H1 (cell line): ENCODE measurements at regions not wholly inside any gene's neighbourhood (a gene's known extent, or its start where the extent isn't known, plus 50 kb on each side); places are given as distances from the start of the nearest gene placed in this dataset.

Experiments
- CTCF ChIA-PET: fragments of 300-600 bp; sonication (Branson Sonifier 250); formaldehyde crosslinking; loops from one replicate; lab custom pipeline; 2021; ENCODE audit not compliant: partially characterized antibody; lab: Charles Lee
- POLR2A ChIA-PET: fragments of 300-600 bp; sonication (Branson Sonifier 250); formaldehyde crosslinking; loops from one replicate; lab custom pipeline; 2021; ENCODE audit warnings: inconsistent platforms; ENCODE audit not compliant: partially characterized antibody; lab: Charles Lee
- DNase-seq, 2 experiments: peaks; one replicate each; pipeline versions ENCODE4 v3.0.0 to v3.0.0-alpha.2; 2010 to 2022; ENCODE audit warnings: low spot score in 2 of 2, low read depth in 1 of 2, mixed read lengths in 1 of 2
- FAIRE-seq: peaks from 2 replicates; lab custom pipeline; 2011; peaks lifted over from hg19 to GRCh38; lab: Jason Lieb, UNC
- H2AFZ ChIP-seq: 2 replicates; pipeline ENCODE4 v1.8.1; 2012; ENCODE audit warnings: low read length, inconsistent platforms
- H2AK5ac ChIP-seq: 2 replicates; pipeline ENCODE4 v1.6.1; 2013; ENCODE audit warnings: low read depth, low read length
- H2BK120ac ChIP-seq: replicated peaks from 2 replicates; pipeline ENCODE3; 2013; ENCODE audit warnings: low read depth, low read length, inconsistent platforms
- H2BK12ac ChIP-seq: 2 replicates; pipeline ENCODE4 v1.6.1; 2013; ENCODE audit warnings: low read depth, low read length
- H2BK15ac ChIP-seq: 2 replicates; pipeline ENCODE4 v1.6.1; 2013; ENCODE audit warnings: low read length
- H2BK20ac ChIP-seq: 2 replicates; pipeline ENCODE4 v1.6.1; 2013; ENCODE audit warnings: low read length
- H2BK5ac ChIP-seq: 2 replicates; pipeline ENCODE4 v1.6.1; 2013; ENCODE audit warnings: low read depth, low read length
- H3K14ac ChIP-seq: 2 replicates; pipeline ENCODE4 v1.6.1; 2013; ENCODE audit warnings: inconsistent platforms; ENCODE audit not compliant: insufficient read length
- H3K18ac ChIP-seq: 2 replicates; pipeline ENCODE4 v1.6.1; 2013; ENCODE audit warnings: low read length; ENCODE audit errors: extremely low read depth
- H3K23ac ChIP-seq: 2 replicates; pipeline ENCODE4 v1.6.1; 2013; ENCODE audit warnings: inconsistent platforms; ENCODE audit not compliant: insufficient read length
- H3K23me2 ChIP-seq: 2 replicates; pipeline ENCODE4 v1.6.1; 2013; ENCODE audit warnings: low read depth, low read length
- H3K27ac ChIP-seq: 2 replicates; pipeline ENCODE4 v1.6.1; 2011; ENCODE audit warnings: low read depth, low read length, inconsistent platforms
- H3K27me3 ChIP-seq, 4 experiments: replicated peaks in 1 of 4; 1 replicate in 1 of 4; 2 replicates in 3 of 4; pipeline versions ENCODE4 v1.6.1 to v1.8.1; 2011 to 2013; ENCODE audit warnings: low read length in 3 of 4, mild to moderate bottlenecking in 3 of 4, inconsistent platforms in 2 of 4, mixed read lengths in 2 of 4, moderate library complexity in 1 of 4; ENCODE audit not compliant: control insufficient read depth in 3 of 4, insufficient read depth in 3 of 4; ENCODE audit errors: extremely low read depth in 1 of 4
- H3K36me3 ChIP-seq, 4 experiments: 2 replicates each; pipeline versions ENCODE4 v1.6.1 to v1.8.1; 2011 to 2013; ENCODE audit warnings: mild to moderate bottlenecking in 4 of 4, low read length in 3 of 4, moderate library complexity in 2 of 4, control low read depth in 1 of 4, inconsistent platforms in 1 of 4; ENCODE audit not compliant: insufficient read depth in 4 of 4, control insufficient read depth in 2 of 4
- H3K4ac ChIP-seq: replicated peaks from 2 replicates; pipeline ENCODE3; 2013; ENCODE audit warnings: low read length, low read depth, mixed read lengths, inconsistent platforms; ENCODE audit not compliant: insufficient read length
- H3K4me1 ChIP-seq, 4 experiments: replicated peaks in 1 of 4; 1 replicate in 1 of 4; 2 replicates in 3 of 4; pipeline versions ENCODE4 v1.6.1 to v1.8.1; 2011 to 2013; ENCODE audit warnings: low read length in 3 of 4, inconsistent platforms in 2 of 4, mixed read lengths in 1 of 4; ENCODE audit not compliant: insufficient read depth in 4 of 4, control insufficient read depth in 3 of 4
- H3K4me2 ChIP-seq, 2 experiments: 2 replicates each; pipeline versions ENCODE4 v1.6.1 to v1.8.1; 2011 to 2013; ENCODE audit warnings: low read depth in 2 of 2, low read length in 2 of 2, control low read depth in 1 of 2, inconsistent platforms in 1 of 2, mild to moderate bottlenecking in 1 of 2; ENCODE audit not compliant: insufficient read depth in 1 of 2
- H3K4me3 ChIP-seq, 4 experiments: fragments of 200-600, 300-600 bp in 1 of 4; sonication (generic), shearing (Covaris generic), sonication (Bioruptor Twin) in 1 of 4; 2 replicates each; pipeline versions ENCODE4 v1.5.1 to v1.8.1; 2011 to 2016; ENCODE audit warnings: low read length in 4 of 4, low read depth in 3 of 4, control low read depth in 2 of 4, inconsistent platforms in 2 of 4, mild to moderate bottlenecking in 2 of 4, mixed read lengths in 1 of 4, moderate library complexity in 1 of 4; ENCODE audit not compliant: insufficient read depth in 2 of 4; ENCODE audit errors: extremely low read depth in 1 of 4
- H3K56ac ChIP-seq: replicated peaks from 2 replicates; pipeline ENCODE3; 2013; ENCODE audit warnings: low read depth, mild to moderate bottlenecking, mixed read lengths, low read length, inconsistent platforms; ENCODE audit not compliant: insufficient read length
- H3K79me1 ChIP-seq: 2 replicates; pipeline ENCODE4 v1.6.1; 2013; ENCODE audit warnings: low read depth, low read length, control low read depth
- H3K79me2 ChIP-seq, 2 experiments: 2 replicates each; pipeline versions ENCODE4 v1.6.1 to v1.8.1; 2012 to 2013; ENCODE audit warnings: low read length in 2 of 2, mild to moderate bottlenecking in 2 of 2, inconsistent platforms in 1 of 2; ENCODE audit not compliant: insufficient read depth in 2 of 2, control insufficient read depth in 1 of 2
- H3K9ac ChIP-seq, 4 experiments: replicated peaks in 1 of 4; 1 replicate in 1 of 4; 2 replicates in 3 of 4; pipeline versions ENCODE4 v1.6.1 to v1.8.1; 2011 to 2013; ENCODE audit warnings: low read depth in 3 of 4, low read length in 3 of 4, control low read depth in 2 of 4, mild to moderate bottlenecking in 2 of 4, moderate library complexity in 2 of 4, inconsistent platforms in 1 of 4; ENCODE audit errors: extremely low read depth in 1 of 4
- H3K9me3 ChIP-seq, 2 experiments: 2 replicates each; pipeline versions ENCODE4 v1.6.1 to v1.8.1; 2012 to 2013; ENCODE audit warnings: mild to moderate bottlenecking in 2 of 2, moderate library complexity in 2 of 2, control low read depth in 1 of 2, inconsistent platforms in 1 of 2, low read depth in 1 of 2, low read length in 1 of 2, mixed read lengths in 1 of 2; ENCODE audit not compliant: insufficient read depth in 2 of 2
- H4K20me1 ChIP-seq, 2 experiments: replicated peaks in 1 of 2; 2 replicates each; pipeline versions ENCODE3 to v1.8.1; 2011 to 2013; ENCODE audit warnings: inconsistent platforms in 2 of 2, low read length in 2 of 2, mild to moderate bottlenecking in 1 of 2; ENCODE audit not compliant: insufficient read depth in 2 of 2, control insufficient read depth in 1 of 2
- H4K5ac ChIP-seq: 2 replicates; pipeline ENCODE4 v1.6.1; 2013; ENCODE audit warnings: low read length, low read depth, mixed read lengths, inconsistent platforms; ENCODE audit not compliant: insufficient read length
- H4K8ac ChIP-seq: 2 replicates; pipeline ENCODE4 v1.8.0; 2013; ENCODE audit warnings: mild to moderate bottlenecking, moderate library complexity, low read length, inconsistent platforms; ENCODE audit not compliant: insufficient read depth; ENCODE audit errors: extremely low read depth
- H4K91ac ChIP-seq: replicated peaks from 2 replicates; pipeline ENCODE3; 2013; ENCODE audit warnings: low read length, mixed read lengths, inconsistent platforms; ENCODE audit not compliant: insufficient read length
- BACH1 ChIP-seq: IDR thresholded peaks from 2 replicates; pipeline ENCODE4 v1.6.1; 2012; ENCODE audit warnings: low read length, improper control_type of control experiment
- BCL11A ChIP-seq, 2 experiments: IDR thresholded peaks; one replicate each; pipeline ENCODE4 v1.6.1; 2011; ENCODE audit warnings: low read depth in 2 of 2, low read length in 2 of 2, mild to moderate bottlenecking in 2 of 2
- CHD2 ChIP-seq: IDR thresholded peaks from 2 replicates; pipeline ENCODE4 v1.6.1; 2012; ENCODE audit warnings: low read length, improper control_type of control experiment
- CREB1 ChIP-seq: IDR thresholded peaks from 2 replicates; pipeline ENCODE4 v1.6.1; 2012; ENCODE audit warnings: inconsistent platforms
- FOSL1 ChIP-seq: IDR thresholded peaks from 2 replicates; pipeline ENCODE4 v1.6.1; 2011; ENCODE audit warnings: mild to moderate bottlenecking, low read depth, low read length, moderate library complexity; ENCODE audit not compliant: insufficient read depth
- MAX ChIP-seq: IDR thresholded peaks from 2 replicates; pipeline ENCODE4 v1.6.1; 2012; ENCODE audit warnings: inconsistent platforms
- PHF8 ChIP-seq: fragments of 200-600 bp; sonication (generic); conservative IDR thresholded peaks from 2 replicates; pipeline ENCODE4 v1.7.1; 2012; ENCODE audit warnings: low read depth, mild to moderate bottlenecking, inconsistent platforms, low read length, moderate library complexity
- POLR2AphosphoS5 ChIP-seq: IDR thresholded peaks from 2 replicates; pipeline ENCODE4 v1.6.1; 2011; ENCODE audit warnings: low read depth, low read length
- RBBP5 ChIP-seq: IDR thresholded peaks from 2 replicates; pipeline ENCODE4 v1.7.1; 2012; ENCODE audit warnings: low read depth, mild to moderate bottlenecking, inconsistent platforms, low read length, moderate library complexity, borderline replicate concordance
- RFX5 ChIP-seq: IDR thresholded peaks from 2 replicates; pipeline ENCODE4 v1.6.1; 2011; ENCODE audit warnings: low read depth, low read length, improper control_type of control experiment, borderline replicate concordance
- RXRA ChIP-seq: IDR thresholded peaks from 2 replicates; pipeline ENCODE4 v1.6.1; 2011; ENCODE audit warnings: low read depth, mild to moderate bottlenecking, low read length, moderate library complexity; ENCODE audit not compliant: insufficient read depth
- SAP30 ChIP-seq: fragments of 300-600 bp; sonication (generic); IDR thresholded peaks from 2 replicates; pipeline ENCODE4 v1.7.1; 2012; ENCODE audit warnings: low read length, moderate library complexity, mild to moderate bottlenecking, inconsistent platforms; ENCODE audit not compliant: insufficient read depth, insufficient replicate concordance
- SIRT6 ChIP-seq: IDR thresholded peaks from one replicate; pipeline ENCODE4 v1.7.1; 2012; ENCODE audit warnings: low read length, inconsistent platforms
- SIX5 ChIP-seq: IDR thresholded peaks from 2 replicates; pipeline ENCODE4 v1.6.1; 2011; ENCODE audit warnings: mild to moderate bottlenecking, low read depth, low read length
- SUZ12 ChIP-seq: fragments of 200-600 bp; sonication (generic); IDR thresholded peaks from 2 replicates; pipeline ENCODE4 v1.6.1; 2012; ENCODE audit warnings: mild to moderate bottlenecking, inconsistent platforms, low read length, moderate library complexity, mixed read lengths
- TAF7 ChIP-seq: optimal IDR thresholded peaks from 2 replicates; pipeline ENCODE3; 2011; ENCODE audit warnings: low read depth, mild to moderate bottlenecking, inconsistent platforms, low read length, moderate library complexity, borderline replicate concordance
- WGBS, 2 experiments: shearing (Covaris generic) in 1 of 2; methylation state at CpG; one replicate each; pipeline versions ENCODE4 v1.1.6 to v1.1.7; 2013 to 2015; ENCODE audit warnings: low lambda C conversion rate in 2 of 2, mixed read lengths in 2 of 2, inconsistent platforms in 1 of 2, low coverage in 1 of 2, missing lambda C conversion rate in 1 of 2; ENCODE audit not compliant: insufficient replicate concordance in 2 of 2, insufficient coverage in 1 of 2, insufficient read length in 1 of 2; ENCODE audit errors: extremely low coverage in 1 of 2, missing lambda C conversion rate in 1 of 2; 5-methylcytosine and 5-hydroxymethylcytosine counted together

GRCh38 chr2:22282916-22283315 is 1102.1 kb upstream of the KLHL29 start:
- H3K36me3 ChIP-seq, result no peaks in the 10 kb centered on the region
- H3K4me2 ChIP-seq, result no peak overlapping the region
- no peak overlapping the region for H2BK120ac ChIP-seq
- H3K4ac ChIP-seq, result no peak overlapping the region
- no peaks in the 10 kb centered on the region for H3K27me3 ChIP-seq
- no peak overlapping the region for H3K27ac ChIP-seq
- H2AFZ ChIP-seq, result peak overlapping the region; percentile 31; the same call in 1 of the 2 replicates
- H3K18ac ChIP-seq, result no peak overlapping the region
- H2AK5ac ChIP-seq, result no peak overlapping the region
- DNase-seq (no peak), FAIRE-seq (no peak)
- H2BK12ac ChIP-seq, result no peak overlapping the region
- H3K14ac ChIP-seq, result no peak overlapping the region
- H4K91ac ChIP-seq, result no peak overlapping the region
- H3K56ac ChIP-seq, result no peak overlapping the region
- H2BK15ac ChIP-seq, result no peak overlapping the region
- H2BK5ac ChIP-seq, result no peak overlapping the region
- H4K5ac ChIP-seq, result no peak overlapping the region
- no peak overlapping the region for H4K8ac ChIP-seq
- H3K9ac ChIP-seq, result no peak overlapping the region
- no peaks in the 10 kb centered on the region for H3K9me3 ChIP-seq
- no peaks in the 10 kb centered on the region for H3K79me2 ChIP-seq
- no peak overlapping the region for H2BK20ac ChIP-seq
- 89% methylated on average over 6 of the region's 6 CpGs; no CpG with 5 or more reads in 1 of the 2 experiments for WGBS, 2 experiments
- no peak overlapping the region for H3K4me3 ChIP-seq
- POLR2A ChIA-PET, result no interaction called here
- no peaks in the 10 kb centered on the region for H4K20me1 ChIP-seq
- CTCF ChIA-PET, result interaction anchor here (0.7 to 1.8 kb wide), 2 partner anchors 9 to 73 kb away, joined by 3 to 5 read pairs; no protein-coding TSS in a partner anchor
- no peaks in the 10 kb centered on the region for H3K79me1 ChIP-seq
- H3K23me2 ChIP-seq, result no peaks in the 10 kb centered on the region; the same call in 1 of the 2 replicates
- H3K4me1 ChIP-seq, result no peaks in the 10 kb centered on the region
- H3K23ac ChIP-seq, result no peak overlapping the region
- TF ChIP-seq RXRA, result no peak
- TF ChIP-seq RBBP5, result no peak
- TF ChIP-seq TAF7, result no peak
- no peak for TF ChIP-seq POLR2AphosphoS5
- no peak for TF ChIP-seq MAX
- TF ChIP-seq CHD2, result no peak
- TF ChIP-seq SIX5, result no peak
- TF ChIP-seq SAP30, result no peak
- TF ChIP-seq BCL11A (IDR thresholded peaks at IDR 0.05; ENCODE audit: low read depth in 2 of 2, low read length in 2 of 2), result no peak
- no peak for TF ChIP-seq BACH1
- TF ChIP-seq PHF8, result no peak
- TF ChIP-seq RFX5, result no peak
- TF ChIP-seq SUZ12, result no peak
- TF ChIP-seq CREB1, result no peak
- TF ChIP-seq SIRT6, result no peak
- TF ChIP-seq FOSL1, result no peak
